ENCODE measurements at regions not wholly inside any gene's neighbourhood (a gene's known extent, or its start where the extent isn't known, plus 50 kb on each side); places are given as distances from the start of the nearest gene placed in this dataset.
A peak's percentile ranks its signal among the peaks of the same experiment; 100 is the strongest.
"Not testable (repeated sequence)": the region's sequence is repeated elsewhere in the genome, so short reads cannot be mapped to it uniquely, and the experiment has no call there.

GRCh38 chr12:47458279-47458678, 247.6 kb downstream of the RPAP3 start:
- CTCF ChIA-PET = interaction anchor here (0.6 kb wide), 2 partner anchors 10 to 96 kb away, joined by 3 to 4 read pairs; no protein-coding TSS in a partner anchor
- DNase-seq = no peak
- Mint-ChIP-seq H3K9me3 (peaks cover 19% of the 10 kb centered on the region), H3K4me1 (ENCODE audit: low read depth) (peaks cover 2% of the 10 kb centered on the region), H3K27ac (no peak overlapping the region), H3K27me3 (ENCODE audit: low read depth) (no peaks in the 10 kb centered on the region), H3K36me3 (ENCODE audit: low read depth) (no peaks in the 10 kb centered on the region), H3K4me3 (no peak overlapping the region)
- intact Hi-C loops (cut with micrococcal nuclease) = no loop called here

GRCh38 chr12:47449797-47450196, 256.0 kb downstream of the RPAP3 start:
- CTCF ChIA-PET = no interaction called here
- DNase-seq = no peak
- Mint-ChIP-seq H3K36me3 (ENCODE audit: low read depth) (no peaks in the 10 kb centered on the region), H3K9me3 (peaks cover 1% of the 10 kb centered on the region), H3K4me1 (ENCODE audit: low read depth) (no peaks in the 10 kb centered on the region), H3K27me3 (ENCODE audit: low read depth) (no peaks in the 10 kb centered on the region), H3K27ac (no peak overlapping the region), H3K4me3 (no peak overlapping the region)
- intact Hi-C loops (cut with micrococcal nuclease) = no loop called here

GRCh38 chr12:47442310-47442709, 263.5 kb downstream of the RPAP3 start:
- H3K27me3 Mint-ChIP-seq (ENCODE audit: low read depth) = no peaks in the 10 kb centered on the region
- H3K27ac Mint-ChIP-seq = no peak overlapping the region
- H3K36me3 Mint-ChIP-seq (ENCODE audit: low read depth) = no peaks in the 10 kb centered on the region
- peaks cover 2% of the 10 kb centered on the region for H3K4me1 Mint-ChIP-seq (ENCODE audit: low read depth)
- CTCF ChIA-PET = no interaction called here
- DNase-seq = no peak
- no peak overlapping the region for H3K4me3 Mint-ChIP-seq
- intact Hi-C loops (cut with micrococcal nuclease) = no loop called here
- H3K9me3 Mint-ChIP-seq = peaks cover 36% of the 10 kb centered on the region

GRCh38 chr12:47441490-47441889, 264.3 kb downstream of the RPAP3 start:
- CTCF ChIA-PET = no interaction called here
- no peak overlapping the region for H3K4me3 Mint-ChIP-seq
- no peak overlapping the region for H3K27ac Mint-ChIP-seq
- no peaks in the 10 kb centered on the region for H3K27me3 Mint-ChIP-seq (ENCODE audit: low read depth)
- H3K9me3 Mint-ChIP-seq = peaks cover 36% of the 10 kb centered on the region
- no peaks in the 10 kb centered on the region for H3K36me3 Mint-ChIP-seq (ENCODE audit: low read depth)
- H3K4me1 Mint-ChIP-seq (ENCODE audit: low read depth) = peaks cover 2% of the 10 kb centered on the region
- DNase-seq = no peak
- intact Hi-C loops (cut with micrococcal nuclease) = no loop called here

GRCh38 chr12:47438175-47438574, 267.7 kb downstream of the RPAP3 start:
- no peak for DNase-seq
- Mint-ChIP-seq H3K4me3 (no peak overlapping the region), H3K27ac (no peak overlapping the region), H3K36me3 (ENCODE audit: low read depth) (peaks cover 2% of the 10 kb centered on the region), H3K4me1 (ENCODE audit: low read depth) (peaks cover 4% of the 10 kb centered on the region), H3K9me3 (peaks cover 22% of the 10 kb centered on the region), H3K27me3 (ENCODE audit: low read depth) (no peaks in the 10 kb centered on the region)
- CTCF ChIA-PET = no interaction called here
- intact Hi-C loops (cut with micrococcal nuclease) = no loop called here

GRCh38 chr12:47437570-47437969, 268.3 kb downstream of the RPAP3 start:
- peaks cover 16% of the 10 kb centered on the region for H3K9me3 Mint-ChIP-seq
- intact Hi-C loops (cut with micrococcal nuclease) = no loop called here
- no peak overlapping the region for H3K4me3 Mint-ChIP-seq
- CTCF ChIA-PET = no interaction called here
- no peaks in the 10 kb centered on the region for H3K27me3 Mint-ChIP-seq (ENCODE audit: low read depth)
- DNase-seq = no peak
- H3K27ac Mint-ChIP-seq = no peak overlapping the region
- H3K36me3 Mint-ChIP-seq (ENCODE audit: low read depth) = peaks cover 2% of the 10 kb centered on the region
- peaks cover 4% of the 10 kb centered on the region for H3K4me1 Mint-ChIP-seq (ENCODE audit: low read depth)

- Mint-ChIP-seq H3K4me1 (ENCODE audit: low read depth) (peaks cover 2% of the 10 kb centered on the region), H3K4me3 (no peak overlapping the region), H3K27me3 (ENCODE audit: low read depth) (no peaks in the 10 kb centered on the region), H3K27ac (no peak overlapping the region), H3K36me3 (ENCODE audit: low read depth) (peaks cover 2% of the 10 kb centered on the region), H3K9me3 (peaks cover 10% of the 10 kb centered on the region)
- intact Hi-C loops (cut with micrococcal nuclease) = no loop called here
- no peak for DNase-seq
- CTCF ChIA-PET = no interaction called here
Observed at GRCh38 chr12:47433876-47434275, 272.0 kb downstream of the RPAP3 start.

GRCh38 chr12:47426678-47427309, 279.0 kb downstream of the RPAP3 start:
- CTCF ChIA-PET = interaction anchor here (0.7 to 1.0 kb wide), 2 partner anchors 394 to 512 kb away, joined by 3 to 5 read pairs; no protein-coding TSS in a partner anchor
- H3K4me3 Mint-ChIP-seq; H3K36me3 Mint-ChIP-seq (ENCODE audit: low read depth); H3K9me3 Mint-ChIP-seq; H3K27me3 Mint-ChIP-seq (ENCODE audit: low read depth); DNase-seq; intact Hi-C loops (cut with micrococcal nuclease): not testable (repeated sequence)
- peak overlapping the region; percentile 38 for H3K27ac Mint-ChIP-seq
- H3K4me1 Mint-ChIP-seq (ENCODE audit: low read depth) = peaks cover 14% of the 10 kb centered on the region

GRCh38 chr12:47422611-47423010, 283.2 kb downstream of the RPAP3 start:
- H3K27me3 Mint-ChIP-seq (ENCODE audit: low read depth) = no peaks in the 10 kb centered on the region
- CTCF ChIA-PET = no interaction called here

GRCh38 chr12:47419497-47419896, 286.3 kb downstream of the RPAP3 start:
- Mint-ChIP-seq H3K27ac (peak overlapping the region; percentile 83), H3K27me3 (ENCODE audit: low read depth) (no peaks in the 10 kb centered on the region)

More at GRCh38 chr12:47422611-47423010, 283.2 kb downstream of the RPAP3 start:
- Mint-ChIP-seq H3K9me3 (no peaks in the 10 kb centered on the region), H3K4me3 (no peak overlapping the region), H3K27ac (no peak overlapping the region), H3K4me1 (ENCODE audit: low read depth) (peaks cover 37% of the 10 kb centered on the region), H3K36me3 (ENCODE audit: low read depth) (no peaks in the 10 kb centered on the region)
- intact Hi-C loops (cut with micrococcal nuclease) = no loop called here
- DNase-seq = no peak

GRCh38 chr12:47417955-47418354, 287.9 kb downstream of the RPAP3 start:
- DNase-seq = no peak
- peaks cover 65% of the 10 kb centered on the region for H3K4me1 Mint-ChIP-seq (ENCODE audit: low read depth)
- CTCF ChIA-PET = interaction anchor here (0.5 to 2.4 kb wide), 3 partner anchors 20 to 47 kb away, joined by 4 to 11 read pairs (median 4); no protein-coding TSS in a partner anchor
- intact Hi-C loops (cut with micrococcal nuclease) = loop anchor here (2.0 to 10.0 kb wide), 5 partner anchors 87 to 873 kb away; partner anchors contain the start of gene RPAP3
- no peak overlapping the region for H3K27ac Mint-ChIP-seq
- peaks cover 3% of the 10 kb centered on the region for H3K36me3 Mint-ChIP-seq (ENCODE audit: low read depth)
- no peak overlapping the region for H3K4me3 Mint-ChIP-seq
- no peaks in the 10 kb centered on the region for H3K27me3 Mint-ChIP-seq (ENCODE audit: low read depth)
- H3K9me3 Mint-ChIP-seq = peaks cover 2% of the 10 kb centered on the region

More at GRCh38 chr12:47419497-47419896, 286.3 kb downstream of the RPAP3 start:
- Mint-ChIP-seq H3K4me3 (no peak overlapping the region), H3K9me3 (peaks cover 2% of the 10 kb centered on the region), H3K36me3 (ENCODE audit: low read depth) (peaks cover 3% of the 10 kb centered on the region), H3K4me1 (ENCODE audit: low read depth) (peaks cover 51% of the 10 kb centered on the region)
- CTCF ChIA-PET = interaction anchor here (0.6 to 2.4 kb wide), 7 partner anchors 10 to 387 kb away, joined by 3 to 11 read pairs (median 3); no protein-coding TSS in a partner anchor
- intact Hi-C loops (cut with micrococcal nuclease) = loop anchor here (1.0 to 10.0 kb wide), 10 partner anchors 18 to 875 kb away; partner anchors contain the start of gene RPAP3
- no peak for DNase-seq

- no peak for DNase-seq
- Mint-ChIP-seq H3K36me3 (ENCODE audit: low read depth) (peaks cover 3% of the 10 kb centered on the region), H3K4me1 (ENCODE audit: low read depth) (peaks cover 68% of the 10 kb centered on the region), H3K27ac (no peak overlapping the region), H3K9me3 (peaks cover 2% of the 10 kb centered on the region), H3K27me3 (ENCODE audit: low read depth) (no peaks in the 10 kb centered on the region), H3K4me3 (no peak overlapping the region)
- CTCF ChIA-PET = interaction anchor here (1.5 kb wide), 1 partner anchor 385 kb away, joined by 3 read pairs; no protein-coding TSS in a partner anchor
- intact Hi-C loops (cut with micrococcal nuclease) = loop anchor here (10.0 kb wide), 2 partner anchors 468 to 872 kb away; no protein-coding TSS in a partner anchor
Observed at GRCh38 chr12:47417121-47417520, 288.7 kb downstream of the RPAP3 start.

GRCh38 chr12:47415054-47415453, 290.8 kb downstream of the RPAP3 start:
- H3K4me3 Mint-ChIP-seq = no peak overlapping the region
- DNase-seq = peak; percentile 40
- CTCF ChIA-PET = interaction anchor here (1.5 to 3.7 kb wide), 2 partner anchors 18 to 382 kb away, joined by 6 to 21 read pairs; no protein-coding TSS in a partner anchor

More at GRCh38 chr12:47415054-47415453, 290.8 kb downstream of the RPAP3 start:
- Mint-ChIP-seq H3K27me3 (ENCODE audit: low read depth) (no peaks in the 10 kb centered on the region), H3K4me1 (ENCODE audit: low read depth) (peaks cover 82% of the 10 kb centered on the region), H3K27ac (peak overlapping the region; percentile 90), H3K9me3 (peaks cover 2% of the 10 kb centered on the region), H3K36me3 (ENCODE audit: low read depth) (peaks cover 3% of the 10 kb centered on the region)
- intact Hi-C loops (cut with micrococcal nuclease) = loop anchor here (10.0 kb wide), 2 partner anchors 470 to 870 kb away; no protein-coding TSS in a partner anchor

All from activated naive CD4-positive, alpha-beta T cell treated with anti-CD3 and anti-CD28 coated beads for 36 hours (primary cell).